AG09319 (cell line): ENCODE measurements at regions not wholly inside any gene's neighbourhood (a gene's known extent, or its start where the extent isn't known, plus 50 kb on each side); places are given as distances from the start of the nearest gene placed in this dataset.

Source experiments
- DNase-seq: peaks from one replicate; pipeline ENCODE4 v3.0.0-alpha.2; 2010; ENCODE audit warnings: low read depth; ENCODE audit errors: extremely low read depth
- CTCF ChIP-seq: IDR thresholded peaks from 2 replicates; pipeline ENCODE4 v1.5.1; 2011; ENCODE audit warnings: low read depth, mild to moderate bottlenecking, inconsistent platforms, low read length, moderate library complexity

GRCh38 chr2:4381049-4381448 is 677.7 kb downstream of the DCDC2C start:
- DNase-seq: no peak
- TF ChIP-seq CTCF: no peak

GRCh38 chr2:4381773-4382172 is 678.4 kb downstream of the DCDC2C start:
- no peak for DNase-seq

DNA sequence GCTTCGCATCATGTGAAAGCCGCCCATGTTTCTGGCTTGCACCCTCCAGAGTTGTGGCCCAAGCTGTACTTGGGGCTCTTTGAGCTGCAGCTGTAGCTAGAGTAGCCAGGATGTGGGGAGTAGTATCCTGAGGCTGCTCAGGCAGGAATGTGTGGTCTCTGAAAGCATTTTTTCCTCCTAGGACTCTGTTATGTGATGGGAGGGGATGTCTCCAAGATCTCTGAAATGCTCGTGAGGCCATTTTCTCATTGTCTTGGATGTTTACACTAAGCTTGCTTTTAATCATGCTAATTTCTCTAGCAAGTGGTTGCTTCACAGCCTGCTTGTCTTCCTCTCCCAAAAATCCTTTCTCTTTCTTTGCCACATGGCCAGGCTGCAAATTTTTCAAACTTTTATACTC is 687.6 kb downstream of the DCDC2C start:
- DNase-seq: no peak
- no peak for TF ChIP-seq CTCF

More at GRCh38 chr2:4381773-4382172, 678.4 kb downstream of the DCDC2C start:
- TF ChIP-seq CTCF: no peak

DNA sequence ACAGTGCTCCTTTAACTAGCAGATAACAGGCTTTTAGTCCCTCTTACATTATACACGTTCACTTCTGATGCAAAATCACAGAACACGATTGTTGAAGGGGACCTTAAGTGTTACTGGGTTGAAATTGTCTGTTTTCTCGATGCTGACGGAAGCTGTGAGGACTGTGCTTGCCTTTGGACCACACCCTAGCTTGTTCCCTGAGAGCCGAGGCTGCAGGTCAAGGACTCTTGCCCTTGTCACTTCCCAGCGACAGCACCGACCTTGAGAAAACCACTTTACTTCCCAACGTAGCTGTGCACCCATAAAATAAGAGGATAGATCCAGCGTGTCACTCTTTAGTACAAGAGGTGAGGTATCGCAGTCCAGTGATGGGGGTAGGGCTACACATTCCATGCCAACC is 701.0 kb downstream of the DCDC2C start:
- no peak for TF ChIP-seq CTCF
- no peak for DNase-seq

DNA sequence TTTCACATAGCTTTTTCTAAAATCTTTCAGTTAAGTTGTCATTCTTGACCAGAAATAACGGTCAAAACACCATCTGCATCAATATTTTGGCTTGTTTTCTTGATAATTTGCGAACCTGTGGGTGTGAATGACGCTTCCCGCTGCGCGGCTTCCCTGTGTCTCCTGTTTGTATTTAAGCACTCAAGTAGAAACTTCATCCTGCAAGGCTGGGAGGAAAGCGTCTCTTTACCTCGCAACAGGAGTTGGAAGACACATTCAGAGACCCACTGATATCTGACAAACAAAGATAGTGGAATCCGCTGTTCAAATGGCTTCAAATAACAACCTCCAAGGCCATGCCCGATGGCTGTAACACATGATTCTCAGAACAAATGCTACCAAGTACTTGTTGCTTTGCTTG is 704.9 kb downstream of the DCDC2C start:
- TF ChIP-seq CTCF: no peak
- DNase-seq: no peak

DNA sequence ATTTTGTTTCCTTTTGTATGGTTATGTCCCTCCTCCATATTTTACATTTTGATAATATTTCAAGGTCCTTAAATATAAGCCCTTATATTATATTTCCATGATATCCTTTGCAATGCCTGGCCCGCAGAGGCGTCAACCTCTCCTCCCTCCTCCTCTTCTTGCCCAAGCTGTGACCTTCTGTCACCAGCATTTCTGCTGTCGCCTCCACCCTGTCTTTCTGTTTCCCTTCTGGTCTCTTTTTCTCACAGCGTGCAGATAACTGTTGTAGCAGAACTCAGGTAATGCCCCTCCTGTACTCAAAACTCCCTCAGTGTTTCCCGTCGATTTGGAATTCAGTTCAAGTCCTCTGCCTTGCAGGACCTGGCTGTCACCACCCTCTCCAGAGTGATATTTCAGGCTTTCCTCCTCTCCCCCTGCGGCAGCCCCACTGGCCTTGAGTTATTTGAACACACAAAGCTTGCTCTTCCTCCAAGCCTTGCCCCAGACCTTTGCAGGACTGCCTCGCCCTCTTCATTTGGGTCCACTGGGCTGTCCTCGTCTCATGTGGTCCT is 709.3 kb downstream of the DCDC2C start:
- no peak for TF ChIP-seq CTCF
- DNase-seq: no peak

DNA sequence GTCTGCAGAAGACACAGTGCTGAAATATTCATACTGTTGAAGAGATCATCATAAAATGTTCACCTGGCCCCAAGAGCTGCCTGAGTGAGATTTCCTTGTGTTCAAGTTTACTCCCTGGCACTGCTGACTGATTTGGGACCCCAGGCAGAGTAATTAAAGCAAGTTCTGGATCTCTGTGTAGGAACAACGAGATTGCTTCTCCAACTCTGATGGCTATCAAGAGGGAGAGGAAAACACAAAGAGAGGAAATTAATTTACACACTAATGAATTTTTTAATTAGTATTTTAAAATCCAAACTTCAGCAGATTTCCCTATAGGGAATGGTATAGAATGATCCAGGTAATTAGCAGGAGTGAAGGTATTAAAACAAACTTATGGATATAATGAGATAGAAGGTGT is 711.8 kb downstream of the DCDC2C start:
- no peak for TF ChIP-seq CTCF

More for the DNA sequence above, 711.8 kb downstream of the DCDC2C start:
- no peak for DNase-seq
